PC-9 (cell line): ENCODE measurements at regions not wholly inside any gene's neighbourhood (a gene's known extent, or its start where the extent isn't known, plus 50 kb on each side); places are given as distances from the start of the nearest gene placed in this dataset.
"Not testable (repeated sequence)": the region's sequence is repeated elsewhere in the genome, so short reads cannot be mapped to it uniquely, and the experiment has no call there.

Source experiments
- BruUV-seq: library from RNA; stranded (reverse); fragments of 400-500 nt; replicated peaks from 2 replicates; lab custom pipeline; 2021; lab: Mats Ljungman, UMichigan
- CTCF ChIA-PET: fragments of 300-600 bp; sonication (Branson Sonifier 250); formaldehyde crosslinking; loops from one replicate; lab custom pipeline; 2022; ENCODE audit warnings: antibody characterized with exemption; lab: Charles Lee
- POLR2A ChIA-PET: fragments of 300-600 bp; sonication (Branson Sonifier 250); formaldehyde crosslinking; loops from one replicate; lab custom pipeline; 2022; ENCODE audit warnings: antibody characterized with exemption; ENCODE audit not compliant: unreplicated experiment; lab: Charles Lee
- DNase-seq, 2 experiments: peaks; one replicate each; pipeline versions ENCODE4 v3.0.0 to v3.0.0-alpha.2; 2015 to 2022; ENCODE audit warnings: mixed read lengths in 1 of 2
- H2AFZ ChIP-seq: fragments of 200-600 bp; sonication (generic); 2 replicates; pipeline ENCODE4 v1.8.1; 2017; ENCODE audit warnings: antibody characterized with exemption
- H3F3A ChIP-seq: fragments of 200-600 bp; sonication (generic); 2 replicates; pipeline ENCODE4 v1.8.1; 2017; ENCODE audit warnings: antibody characterized with exemption, mild to moderate bottlenecking, low read depth; ENCODE audit not compliant: insufficient read depth
- H3K27ac ChIP-seq: fragments of 200-600 bp; sonication (generic); 2 replicates; pipeline ENCODE4 v1.6.1; 2016; ENCODE audit warnings: mixed run types
- H3K27me3 ChIP-seq: fragments of 200-600 bp; sonication (generic); 2 replicates; pipeline ENCODE4 v1.6.1; 2016; ENCODE audit warnings: low read depth, mixed run types; ENCODE audit not compliant: insufficient read depth
- H3K36me3 ChIP-seq: fragments of 200-600 bp; sonication (generic); 2 replicates; pipeline ENCODE4 v1.6.1; 2016; ENCODE audit warnings: low read depth, mixed run types
- H3K4me1 ChIP-seq: fragments of 200-600 bp; sonication (generic); replicated peaks from 2 replicates; pipeline ENCODE4 v1.6.1; 2016; ENCODE audit warnings: mixed run types; ENCODE audit not compliant: insufficient read depth
- H3K4me2 ChIP-seq: fragments of 200-600 bp; sonication (generic); 2 replicates; pipeline ENCODE4 v1.6.1; 2017; ENCODE audit warnings: mixed run types
- H3K4me3 ChIP-seq: fragments of 200-600 bp; sonication (generic); 2 replicates; pipeline ENCODE4 v1.6.1; 2016; ENCODE audit warnings: mixed run types
- H3K79me2 ChIP-seq: fragments of 200-600 bp; sonication (generic); 2 replicates; pipeline ENCODE4 v1.6.1; 2017; ENCODE audit warnings: low read depth, mixed run types
- H3K9me2 ChIP-seq: fragments of 200-600 bp; sonication (generic); 2 replicates; pipeline ENCODE4 v1.8.1; 2017; ENCODE audit warnings: mild to moderate bottlenecking; ENCODE audit not compliant: insufficient read depth
- H3K9me3 ChIP-seq: fragments of 200-600 bp; sonication (generic); 2 replicates; pipeline ENCODE4 v1.8.1; 2016; ENCODE audit warnings: low read depth; ENCODE audit not compliant: insufficient read depth
- H4K20me1 ChIP-seq: fragments of 200-600 bp; sonication (generic); 2 replicates; pipeline ENCODE4 v1.8.1; 2017; ENCODE audit not compliant: insufficient read depth
- intact Hi-C: fragments of 100-400 bp; cut with micrococcal nuclease; formaldehyde crosslinking; loops from one replicate; pipeline ENCODE4 v1.10.0; 2022; ENCODE audit not compliant: unreplicated experiment

DNA sequence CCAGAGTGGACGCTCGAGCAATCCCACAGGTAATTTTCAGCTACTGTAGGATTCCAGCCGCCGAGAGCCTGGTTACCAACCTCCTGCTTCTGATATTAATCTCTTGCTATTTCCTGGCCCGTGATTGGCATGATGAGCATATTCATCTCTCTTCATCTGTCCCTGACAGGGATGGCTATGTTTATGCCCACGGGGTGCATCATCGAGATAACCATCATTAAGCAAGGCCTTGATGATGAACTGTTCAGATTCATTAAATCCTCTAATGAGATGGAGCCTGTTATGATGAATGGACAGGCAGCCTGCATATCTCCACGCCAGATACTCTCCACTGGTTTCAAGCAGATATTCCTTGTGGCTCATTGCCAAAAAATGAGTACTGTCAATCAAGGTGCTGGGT is 227.3 kb downstream of the ZNF37A start:
- H4K20me1 ChIP-seq, BruUV-seq, DNase-seq, H2AFZ ChIP-seq, H3K27me3 ChIP-seq, H3F3A ChIP-seq, H3K79me2 ChIP-seq, H3K4me1 ChIP-seq, H3K9me3 ChIP-seq, CTCF ChIA-PET, H3K4me2 ChIP-seq, H3K4me3 ChIP-seq, POLR2A ChIA-PET, H3K36me3 ChIP-seq, H3K27ac ChIP-seq, H3K9me2 ChIP-seq, intact Hi-C loops: not testable (repeated sequence)

DNA sequence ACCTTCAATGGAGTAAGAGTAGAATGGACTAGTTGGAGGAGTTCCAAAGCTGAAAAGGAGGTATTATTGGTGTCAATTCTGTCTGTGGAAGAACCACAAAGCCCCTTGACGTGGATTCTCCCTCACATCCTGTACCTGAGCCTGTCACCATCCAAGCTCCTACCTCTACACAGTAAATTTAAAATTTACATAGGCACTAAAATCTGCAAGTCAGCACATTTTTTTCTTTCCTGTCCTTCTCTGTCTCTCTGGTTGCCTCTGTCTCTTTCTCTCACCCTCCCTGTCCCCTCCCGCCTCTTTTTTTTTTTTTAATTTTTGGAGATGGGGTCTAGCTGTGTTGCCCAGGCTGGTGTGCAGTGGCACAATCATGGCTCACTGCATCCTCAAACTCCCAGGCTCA is 236.2 kb downstream of the ZNF37A start:
- H3K27ac ChIP-seq, H4K20me1 ChIP-seq, H3K27me3 ChIP-seq, H3K9me2 ChIP-seq, H3K79me2 ChIP-seq, H3K4me1 ChIP-seq, H3K4me3 ChIP-seq, POLR2A ChIA-PET, H3K4me2 ChIP-seq, H3F3A ChIP-seq, H3K9me3 ChIP-seq, H2AFZ ChIP-seq, BruUV-seq, CTCF ChIA-PET, H3K36me3 ChIP-seq, intact Hi-C loops, DNase-seq: not testable (repeated sequence)

GRCh38 chr10:38331106-38331505 is 237.0 kb downstream of the ZNF37A start:
- H3K4me1 ChIP-seq, H4K20me1 ChIP-seq, CTCF ChIA-PET, intact Hi-C loops, H3K27ac ChIP-seq, H3K4me2 ChIP-seq, H3K9me3 ChIP-seq, DNase-seq, H3K79me2 ChIP-seq, H2AFZ ChIP-seq, H3K9me2 ChIP-seq, H3K27me3 ChIP-seq, BruUV-seq, H3K4me3 ChIP-seq, H3K36me3 ChIP-seq, H3F3A ChIP-seq, POLR2A ChIA-PET: not testable (repeated sequence)

DNA sequence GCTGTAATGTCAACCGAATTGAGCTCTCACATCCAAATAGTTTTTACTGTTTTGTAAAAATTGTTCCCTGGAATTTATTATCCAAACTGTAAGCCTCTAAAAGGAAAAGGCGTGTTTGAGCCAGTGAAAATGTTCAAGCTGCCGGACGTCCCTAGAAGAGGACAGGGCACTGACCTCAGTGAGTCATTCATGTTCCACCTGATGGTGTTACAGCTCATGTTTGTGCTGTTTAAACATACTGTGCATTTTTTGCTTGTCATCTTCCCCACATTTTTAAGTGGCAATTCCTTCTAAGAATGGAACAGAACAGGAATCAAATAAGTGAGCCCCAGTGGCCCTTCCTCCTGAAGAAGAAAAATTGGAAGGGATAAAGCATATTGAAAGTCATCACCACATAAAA is 239.6 kb downstream of the ZNF37A start:
- H3K27ac ChIP-seq, H3K27me3 ChIP-seq, H3K9me2 ChIP-seq, intact Hi-C loops, H3K36me3 ChIP-seq, H4K20me1 ChIP-seq, CTCF ChIA-PET, DNase-seq, H3K9me3 ChIP-seq, H3K79me2 ChIP-seq, H3F3A ChIP-seq, POLR2A ChIA-PET, H3K4me2 ChIP-seq, H2AFZ ChIP-seq, H3K4me1 ChIP-seq, H3K4me3 ChIP-seq, BruUV-seq: not testable (repeated sequence)

- DNase-seq, CTCF ChIA-PET, H4K20me1 ChIP-seq, H3K4me1 ChIP-seq, H3K36me3 ChIP-seq, H3K9me2 ChIP-seq, H3K4me2 ChIP-seq, H3F3A ChIP-seq, H3K9me3 ChIP-seq, H2AFZ ChIP-seq, BruUV-seq, intact Hi-C loops, H3K4me3 ChIP-seq, POLR2A ChIA-PET, H3K79me2 ChIP-seq, H3K27ac ChIP-seq, H3K27me3 ChIP-seq: not testable (repeated sequence)
Observed at GRCh38 chr10:38350645-38351044, 256.5 kb downstream of the ZNF37A start.

DNA sequence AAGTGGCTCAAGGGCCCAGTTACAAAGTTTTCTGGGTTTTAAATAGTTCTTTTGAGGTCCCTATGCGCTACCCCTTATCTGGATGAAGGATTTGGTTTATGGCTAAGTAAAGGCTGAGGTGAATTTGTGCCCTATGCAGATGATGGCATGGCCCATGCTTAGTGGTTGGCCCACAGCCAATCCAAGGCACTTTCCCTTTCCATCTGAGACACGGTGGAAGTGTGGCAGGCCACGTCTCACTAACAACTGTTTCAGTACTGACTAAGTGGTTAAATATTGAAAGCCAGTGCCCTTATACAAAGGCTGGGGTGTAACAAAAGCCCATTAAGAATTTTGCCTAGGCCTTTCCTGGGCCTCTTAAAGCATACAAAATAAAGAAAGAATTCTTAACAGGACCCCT is 260.3 kb downstream of the ZNF37A start:
- POLR2A ChIA-PET, H3K27me3 ChIP-seq, H3K4me2 ChIP-seq: not testable (repeated sequence)

DNA sequence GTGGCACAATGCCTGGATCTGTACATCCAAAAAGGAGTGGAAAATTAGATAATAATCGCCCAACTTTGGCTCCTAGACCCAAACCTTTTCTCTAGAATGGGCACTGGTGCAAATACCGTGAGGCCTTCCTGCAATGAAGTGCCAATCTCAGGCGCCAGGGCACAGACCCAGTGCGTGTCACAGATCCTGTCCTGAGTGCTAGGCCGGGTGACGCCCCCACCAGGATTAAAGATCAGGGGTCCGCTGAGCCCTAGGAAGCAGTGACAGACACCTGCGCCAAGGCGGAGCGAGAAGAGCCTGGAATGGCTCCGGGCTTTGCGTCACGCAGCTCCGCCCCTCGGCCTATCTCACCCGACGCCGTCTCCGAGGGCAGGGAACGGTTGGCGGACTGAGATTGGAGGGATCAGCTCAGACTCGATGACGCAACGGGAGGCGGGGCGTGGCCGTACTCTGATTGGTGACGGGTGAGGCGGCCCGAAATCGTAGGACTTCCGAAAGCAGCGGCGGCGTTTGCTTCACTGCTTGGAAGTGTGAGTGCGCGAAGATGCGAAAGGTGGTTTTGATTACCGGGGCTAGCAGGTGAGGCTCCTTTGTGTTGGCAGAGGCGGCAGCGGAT is 261.9 kb downstream of the ZNF37A start:
- peak overlapping the region; percentile 80 for H2AFZ ChIP-seq
- intact Hi-C loops, result not testable (repeated sequence)

More for the DNA sequence above, 260.3 kb downstream of the ZNF37A start:
- intact Hi-C loops, H3K79me2 ChIP-seq, H3K27ac ChIP-seq, CTCF ChIA-PET, H3K9me3 ChIP-seq, BruUV-seq, H2AFZ ChIP-seq, H3K4me1 ChIP-seq, H3F3A ChIP-seq, H3K4me3 ChIP-seq, H3K36me3 ChIP-seq, DNase-seq, H3K9me2 ChIP-seq, H4K20me1 ChIP-seq: not testable (repeated sequence)

More for the DNA sequence above, 261.9 kb downstream of the ZNF37A start:
- POLR2A ChIA-PET, H3K27me3 ChIP-seq, H3K79me2 ChIP-seq, H3K9me2 ChIP-seq, H3K36me3 ChIP-seq, H3K4me1 ChIP-seq, CTCF ChIA-PET, H3F3A ChIP-seq, BruUV-seq, H4K20me1 ChIP-seq, H3K9me3 ChIP-seq: not testable (repeated sequence)
- peak; percentile 40 to 71 for DNase-seq
- peak overlapping the region; percentile 57 for H3K4me3 ChIP-seq
- peak overlapping the region; percentile 37 for H3K27ac ChIP-seq
- H3K4me2 ChIP-seq, result peak overlapping the region; percentile 74
